Right renal cortex interstitium (tissue), 3 donors: ENCODE measurements at regions not wholly inside any gene's neighbourhood (a gene's known extent, or its start where the extent isn't known, plus 50 kb on each side); places are given as distances from the start of the nearest gene placed in this dataset.

Experiments
- DNase-seq, 3 donors: peaks; one replicate each; pipeline ENCODE4 v3.0.0-alpha.2; 2013; ENCODE audit warnings: low read depth in 3 of 3, low spot score in 2 of 3

GRCh38 chr7:52712938-52713337 lies 322.5 kb upstream of the POM121L12 start:
- DNase-seq = no peak

DNA sequence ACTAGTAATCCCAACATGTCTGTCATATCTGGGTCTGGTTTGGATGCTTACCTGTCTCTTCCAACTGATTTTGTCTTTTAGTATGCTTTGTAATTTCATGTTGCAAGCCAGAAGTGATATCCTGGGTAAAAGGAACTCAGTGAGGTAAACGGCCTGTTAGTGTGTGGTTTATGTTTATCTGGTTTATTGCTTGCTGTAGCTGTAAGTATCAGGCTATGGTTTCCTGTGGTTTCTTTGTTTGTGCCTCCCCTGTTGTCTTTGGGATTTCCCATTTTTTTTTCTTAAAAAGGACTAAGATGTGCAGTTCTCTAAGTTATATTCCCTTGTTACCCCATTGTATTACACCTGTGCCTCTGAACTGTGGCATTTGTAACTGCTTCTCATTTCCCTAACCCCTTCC lies 323.5 kb upstream of the POM121L12 start:
- DNase-seq = no peak

GRCh38 chr7:52708846-52709245 lies 326.6 kb upstream of the POM121L12 start:
- DNase-seq = no peak

DNA sequence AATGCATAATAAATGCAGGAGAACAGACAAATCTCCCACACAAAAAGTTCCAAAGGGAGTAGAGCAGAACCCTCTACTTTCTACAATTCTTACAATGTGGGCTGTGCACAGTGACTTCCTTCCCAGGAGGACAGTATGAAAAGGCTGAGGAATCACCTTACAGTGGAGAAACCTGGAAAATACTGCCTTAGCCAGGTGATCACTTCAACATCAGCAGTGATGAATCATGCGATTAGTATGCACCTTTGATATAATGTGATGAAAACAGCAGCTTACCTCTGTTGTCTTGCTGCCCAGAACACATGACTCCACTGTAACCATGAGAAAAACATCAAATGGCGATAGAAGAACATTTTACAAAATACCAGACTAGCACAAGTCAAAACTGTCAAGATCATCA lies 329.7 kb upstream of the POM121L12 start:
- no peak for DNase-seq

- DNase-seq = no peak
These were observed 335.1 kb upstream of the POM121L12 start for GRCh38 chr7:52700349-52700748.

DNA sequence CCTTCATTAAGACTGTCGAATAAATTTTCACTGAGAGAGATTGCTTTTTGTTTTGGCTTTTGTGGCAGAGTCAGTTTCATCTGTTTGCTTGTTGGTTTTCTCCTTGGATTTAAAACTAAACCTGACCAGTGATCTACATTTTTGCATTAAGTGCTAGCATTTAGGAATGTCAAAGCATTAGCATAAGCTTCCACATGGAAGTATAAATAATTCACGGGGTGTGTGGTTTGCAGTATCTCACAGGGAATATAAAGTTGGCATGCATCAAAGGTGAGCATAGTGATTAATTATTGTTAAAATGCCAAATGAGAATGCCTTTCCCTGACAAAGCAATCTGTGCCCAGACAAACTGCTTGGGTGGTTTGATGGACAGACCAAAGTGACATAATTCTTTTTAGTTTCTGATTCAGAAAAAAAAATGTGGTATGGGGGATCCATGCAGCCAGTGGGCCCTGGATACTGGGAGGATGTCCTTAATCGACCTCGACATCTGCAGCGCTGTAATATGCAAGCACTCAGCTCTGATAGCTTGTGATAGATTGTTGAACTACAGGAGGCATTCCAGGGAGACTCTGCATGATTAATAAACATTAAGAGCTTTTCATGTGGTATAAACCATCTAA lies 339.3 kb upstream of the POM121L12 start:
- no peak for DNase-seq

- DNase-seq = no peak
These were observed 344.2 kb upstream of the POM121L12 start for GRCh38 chr7:52691257-52691656.

- DNase-seq = no peak
These were observed 345.5 kb upstream of the POM121L12 start for GRCh38 chr7:52689912-52690311.

DNA sequence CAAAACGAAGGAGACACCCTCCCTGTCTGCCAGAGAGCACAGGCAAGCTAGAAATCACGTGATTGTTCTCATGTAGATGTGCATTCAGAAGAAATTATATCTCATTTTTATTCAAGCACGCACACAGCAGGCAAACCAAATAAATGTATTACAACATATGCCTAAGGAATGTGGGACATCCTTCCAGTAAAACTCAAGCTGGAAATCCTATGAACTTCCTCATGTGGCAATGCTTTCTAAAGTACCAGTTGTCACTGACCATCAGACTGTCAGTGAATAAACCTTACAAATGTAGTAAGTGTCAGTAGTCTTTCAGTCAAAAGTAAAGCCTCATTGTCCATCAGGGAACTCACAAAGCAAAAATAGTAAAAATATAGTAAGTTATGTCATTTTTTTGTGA lies 350.1 kb upstream of the POM121L12 start:
- no peak for DNase-seq

DNA sequence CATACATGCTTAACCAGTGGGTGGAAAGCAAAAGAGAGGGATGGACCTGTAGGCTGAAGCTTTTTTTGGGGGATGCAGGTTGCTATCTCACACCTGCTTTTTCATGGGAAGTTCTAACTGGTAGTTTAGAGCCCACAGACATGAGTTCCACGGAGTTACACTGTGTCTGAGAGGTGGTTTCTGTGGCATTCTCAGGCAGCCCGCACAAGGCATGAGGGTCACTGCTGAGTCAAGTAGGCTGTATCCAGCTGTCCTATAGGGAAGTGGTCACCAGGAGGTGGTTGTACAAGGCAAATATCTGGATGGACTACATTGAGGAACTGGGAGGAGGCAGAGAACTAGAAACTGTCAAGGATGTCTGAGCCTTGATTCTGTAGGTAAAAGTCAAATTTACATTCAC lies 351.0 kb upstream of the POM121L12 start:
- no peak for DNase-seq

DNA sequence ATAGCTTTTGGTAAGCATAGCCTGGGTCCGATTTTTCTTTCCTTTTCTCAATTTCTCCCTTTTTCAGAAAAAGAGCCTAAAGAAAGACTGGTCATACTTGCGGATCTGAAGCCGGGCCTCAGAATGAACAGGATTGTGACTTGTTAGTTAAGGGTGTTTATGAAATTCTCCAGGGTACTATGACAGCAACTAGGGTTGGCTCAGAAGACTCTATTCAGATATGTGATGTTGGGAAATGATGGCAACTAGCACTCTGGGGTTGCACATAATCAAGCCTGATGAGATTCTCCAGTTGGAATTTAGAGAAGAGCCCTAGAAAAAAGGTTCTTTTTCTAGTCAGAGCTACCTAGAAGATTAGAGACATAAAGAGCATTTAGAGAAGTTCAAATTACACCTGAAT lies 352.4 kb upstream of the POM121L12 start:
- DNase-seq = no peak

DNA sequence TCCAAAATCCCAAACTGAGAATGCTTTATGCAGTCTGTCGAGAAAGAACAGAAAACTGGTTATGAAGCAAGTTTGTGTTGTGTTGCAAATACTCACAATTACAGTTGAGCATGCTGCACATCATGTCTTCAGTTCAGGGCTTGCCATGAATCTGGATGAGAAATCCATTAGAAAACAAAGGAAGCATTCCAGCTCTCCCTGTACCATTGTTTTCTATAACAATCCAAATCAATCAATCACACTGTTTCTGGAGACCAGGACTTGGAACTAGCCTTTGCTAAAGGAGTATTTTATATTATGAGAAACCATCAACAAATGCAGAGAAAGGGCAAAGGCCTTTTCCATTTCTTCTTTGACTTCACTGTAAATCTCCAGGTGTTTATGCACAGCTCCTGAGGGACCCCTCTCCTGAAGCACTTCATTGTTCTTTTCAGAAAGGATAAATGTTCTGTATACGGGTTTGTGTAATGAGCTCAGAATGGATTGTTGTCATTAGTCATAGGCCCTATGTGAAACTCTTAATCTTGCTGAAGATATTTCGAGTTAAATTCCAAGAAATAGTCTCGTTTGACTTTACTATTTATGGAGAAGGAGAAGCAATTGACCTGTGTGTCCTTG lies 364.7 kb upstream of the POM121L12 start:
- DNase-seq = no peak

DNA sequence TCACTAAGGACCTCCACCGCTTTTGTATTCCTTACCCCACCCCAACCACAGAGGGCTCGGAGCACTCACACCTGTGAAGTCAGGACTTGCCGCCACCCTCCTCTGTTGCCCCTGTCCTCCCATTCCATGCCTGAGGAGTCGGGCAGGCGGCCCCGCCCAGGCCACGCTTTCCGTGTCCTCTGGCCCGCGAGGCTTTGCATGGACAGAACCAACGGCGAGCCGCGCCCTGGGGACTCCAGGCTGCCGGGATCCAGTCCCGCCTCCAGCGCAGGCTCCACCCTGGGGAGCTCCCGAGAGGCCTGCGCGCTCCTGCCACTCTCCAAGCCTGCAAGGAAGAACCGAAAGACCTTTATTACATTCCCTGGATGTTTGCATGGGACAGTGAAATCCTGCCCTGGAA lies 366.4 kb upstream of the POM121L12 start:
- DNase-seq = no peak

DNA sequence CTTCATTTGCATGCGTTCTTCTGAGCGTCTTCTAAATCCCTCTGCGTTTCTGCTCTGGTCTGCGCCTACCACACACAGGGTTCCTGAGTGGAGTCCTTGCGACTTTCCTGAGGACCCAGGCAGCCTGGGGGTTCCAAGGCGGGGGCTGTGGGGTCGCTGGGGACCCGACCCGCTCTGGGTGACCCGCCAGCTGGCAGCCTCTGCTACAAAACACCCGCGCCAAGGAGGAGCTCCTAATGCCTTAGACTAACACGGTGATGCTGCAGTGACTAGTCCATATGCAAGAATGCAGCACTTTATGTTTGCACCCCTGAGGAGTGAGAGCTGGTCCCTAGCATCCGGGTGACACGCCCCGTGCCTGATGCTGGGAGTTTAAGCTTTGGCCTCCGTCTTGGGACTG lies 367.0 kb upstream of the POM121L12 start:
- DNase-seq = no peak

DNA sequence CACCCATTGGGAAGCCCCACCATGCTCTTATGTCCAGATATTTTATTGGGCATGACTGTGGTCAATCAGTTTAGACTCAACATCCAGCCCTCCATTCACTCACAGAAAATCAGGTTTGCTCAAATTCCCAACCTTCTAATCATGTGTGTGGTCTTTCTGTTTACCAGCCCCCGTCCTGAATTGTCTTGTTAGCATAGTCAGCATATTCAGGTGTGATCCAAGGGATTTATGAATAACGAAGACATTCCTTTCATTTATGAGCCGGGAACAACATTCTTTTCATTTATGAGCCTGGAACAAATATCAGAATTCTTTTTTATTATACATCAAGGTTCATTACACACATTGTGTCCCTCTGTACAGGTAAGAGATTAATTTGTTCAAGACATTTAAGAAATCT lies 376.3 kb upstream of the POM121L12 start:
- no peak for DNase-seq

- no peak for DNase-seq
These were observed 379.3 kb upstream of the POM121L12 start for GRCh38 chr7:52656098-52656497.

DNA sequence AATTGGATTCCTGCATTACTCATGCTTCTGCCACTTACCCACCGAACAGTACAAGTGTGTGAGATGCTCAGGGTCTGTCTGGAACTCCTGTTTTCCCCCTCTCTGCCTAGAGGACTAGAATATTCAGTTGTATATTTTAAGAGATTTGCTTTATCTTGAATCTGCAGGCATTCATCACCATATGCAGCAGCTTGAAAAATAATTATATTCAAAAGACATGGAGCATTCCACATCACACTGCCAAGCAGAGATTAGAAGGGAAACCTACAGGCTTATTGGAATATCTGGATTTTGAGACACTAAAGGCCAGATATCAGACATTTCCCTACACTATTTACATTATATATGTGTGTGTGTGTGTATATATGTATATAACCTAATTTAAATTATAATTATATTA lies 382.8 kb upstream of the POM121L12 start:
- no peak for DNase-seq

GRCh38 chr7:52648872-52649271 lies 386.6 kb upstream of the POM121L12 start:
- no peak for DNase-seq

GRCh38 chr7:52647046-52647445 lies 388.4 kb upstream of the POM121L12 start:
- DNase-seq = no peak

- DNase-seq = no peak
These were observed 395.5 kb upstream of the POM121L12 start for GRCh38 chr7:52639981-52640380.

DNA sequence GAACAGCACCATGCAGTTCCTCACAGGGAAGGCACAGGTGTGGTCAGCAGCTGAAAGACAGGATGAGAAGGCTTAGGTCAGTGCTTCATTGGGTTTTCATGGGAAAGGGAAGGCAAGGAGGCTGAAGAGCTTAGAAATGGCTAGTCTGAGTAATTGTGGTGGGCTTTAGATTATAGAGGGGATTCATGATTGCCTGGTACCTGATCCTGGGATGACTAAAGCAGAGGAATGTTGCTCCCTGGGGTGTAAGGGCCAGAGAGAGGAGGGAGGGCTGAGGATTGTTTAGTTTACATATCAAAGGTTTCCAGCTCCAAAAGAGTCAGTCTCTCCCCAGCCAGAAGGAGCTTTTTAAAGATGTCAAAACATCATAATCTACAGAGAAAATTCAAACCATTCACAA lies 396.3 kb upstream of the POM121L12 start:
- DNase-seq = no peak

DNA sequence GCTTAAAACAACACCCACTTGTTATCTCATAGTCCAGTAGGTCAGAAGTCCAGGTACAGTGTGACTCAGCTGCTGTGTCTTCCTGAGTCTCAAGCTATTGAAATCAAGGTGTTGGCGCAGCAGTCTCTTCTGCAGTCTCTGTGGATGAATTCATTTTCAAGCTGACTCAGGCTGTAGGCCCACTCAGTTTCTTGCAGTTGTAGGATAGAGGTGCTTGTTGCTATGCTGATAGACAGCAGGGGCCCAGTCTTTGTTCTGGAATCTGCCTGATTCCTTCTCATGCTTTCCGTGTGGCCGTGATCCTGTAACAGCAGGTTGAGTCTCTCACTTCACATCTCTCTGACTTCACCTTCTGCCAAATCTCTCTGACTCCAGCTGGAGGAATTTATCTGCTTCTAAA lies 400.4 kb upstream of the POM121L12 start:
- DNase-seq = no peak

- DNase-seq = no peak
These were observed 414.6 kb upstream of the POM121L12 start for GRCh38 chr7:52620849-52621248.
